Amniotic stem cell (primary cell): ENCODE measurements at regions not wholly inside any gene's neighbourhood (a gene's known extent, or its start where the extent isn't known, plus 50 kb on each side); places are given as distances from the start of the nearest gene placed in this dataset.

Source experiments
- DNase-seq: peaks from one replicate; lab custom pipeline; 2025; lab: John Stamatoyannopoulos, UW

- no peak for DNase-seq
Observed at GRCh38 chr15:68500363-68501258, 68.6 kb upstream of the ITGA11 start.

- no peak for DNase-seq
Observed at GRCh38 chr15:68501259-68501591, 69.3 kb upstream of the ITGA11 start.

GRCh38 chr15:68501616-68502015 lies 69.7 kb upstream of the ITGA11 start:
- no peak for DNase-seq

GRCh38 chr15:68502398-68502901 lies 70.5 kb upstream of the ITGA11 start:
- no peak for DNase-seq

DNA sequence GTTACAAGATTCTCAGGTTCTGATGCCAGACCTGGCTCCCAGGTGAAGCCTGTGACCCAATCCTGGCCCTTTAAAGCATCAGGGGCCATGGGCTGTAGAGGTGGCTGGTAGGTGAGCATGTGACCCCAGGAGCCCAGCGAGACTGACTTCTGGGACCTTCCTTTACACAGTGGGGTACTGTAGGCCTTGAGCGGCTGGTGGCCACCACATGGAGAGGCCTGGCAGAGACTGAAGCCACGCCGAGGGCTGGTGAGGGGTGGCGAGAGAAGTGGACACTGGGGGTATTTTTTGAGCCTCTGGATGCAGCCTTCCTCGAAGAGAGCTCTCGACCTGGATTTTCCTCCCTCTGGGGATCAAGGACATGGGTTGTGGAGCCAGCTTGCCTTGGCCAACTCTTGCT lies 71.2 kb upstream of the ITGA11 start:
- no peak for DNase-seq

DNA sequence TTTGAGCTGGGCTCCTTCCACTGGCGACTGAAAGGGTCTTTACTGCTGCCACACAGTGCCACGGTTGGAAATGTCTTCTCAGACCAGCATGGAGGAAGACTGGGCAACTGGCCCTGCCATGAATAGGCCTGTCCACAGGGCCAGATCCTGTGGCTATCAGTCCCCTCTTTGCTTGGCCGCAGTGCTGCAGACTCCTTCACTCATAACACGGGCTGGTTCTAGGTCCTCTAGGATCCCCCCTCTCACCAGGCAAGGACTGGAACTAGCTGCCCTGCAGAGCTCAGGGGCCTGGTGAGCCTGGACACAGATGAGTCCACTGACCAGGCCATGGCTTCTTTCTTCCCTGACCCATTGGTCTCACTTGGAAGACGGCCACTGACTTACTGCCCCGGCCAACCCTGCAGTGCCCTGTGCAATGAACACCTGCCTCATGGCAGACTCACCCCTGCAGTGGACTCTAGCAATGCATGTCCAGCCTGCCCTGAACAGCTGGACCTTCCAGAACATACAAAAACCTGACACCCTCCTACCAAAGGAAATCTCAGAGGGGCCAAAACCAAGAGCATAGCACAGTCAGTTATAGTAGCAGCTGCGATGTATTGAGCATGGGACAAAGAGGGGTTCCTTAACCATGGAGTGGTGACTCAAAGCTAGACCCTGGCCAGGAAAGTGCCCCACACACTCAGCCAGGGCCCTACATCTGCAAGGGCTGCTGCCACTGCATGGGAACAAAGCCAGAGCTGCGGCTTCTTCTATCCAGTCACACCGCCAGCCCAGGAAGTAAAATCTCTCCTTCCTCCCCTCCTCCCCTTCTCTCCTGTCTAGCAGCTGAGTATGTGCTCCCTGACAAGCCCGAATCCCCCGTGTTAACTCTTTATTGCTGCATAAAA lies 72.1 kb upstream of the ITGA11 start:
- no peak for DNase-seq

DNA sequence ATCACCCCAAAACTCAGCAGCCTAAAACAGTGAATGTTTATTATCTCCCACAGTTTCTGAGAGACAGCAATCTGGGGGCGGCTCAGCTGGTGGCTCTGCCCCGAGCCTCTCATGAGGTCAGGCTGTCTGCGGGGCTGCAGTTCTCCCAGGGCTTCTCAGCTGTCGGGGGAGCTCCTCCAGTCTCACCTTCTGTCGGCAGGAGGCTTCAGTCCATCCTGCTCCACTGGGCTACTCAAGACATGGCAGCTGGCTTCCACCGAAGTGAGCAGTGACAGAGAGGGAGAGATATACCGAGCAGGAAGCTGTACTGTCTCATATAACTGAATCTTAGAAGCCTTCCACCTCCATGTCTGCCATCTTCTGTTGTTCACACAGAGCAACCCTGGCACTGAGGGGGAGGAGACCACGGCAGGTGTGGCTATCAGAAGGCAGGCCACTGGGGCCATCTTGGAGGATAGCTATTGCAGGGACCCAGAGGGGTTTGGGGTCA lies 72.8 kb upstream of the ITGA11 start:
- no peak for DNase-seq

GRCh38 chr15:68506071-68506470 lies 72.7 kb upstream of the CORO2B start:
- DNase-seq = no peak

DNA sequence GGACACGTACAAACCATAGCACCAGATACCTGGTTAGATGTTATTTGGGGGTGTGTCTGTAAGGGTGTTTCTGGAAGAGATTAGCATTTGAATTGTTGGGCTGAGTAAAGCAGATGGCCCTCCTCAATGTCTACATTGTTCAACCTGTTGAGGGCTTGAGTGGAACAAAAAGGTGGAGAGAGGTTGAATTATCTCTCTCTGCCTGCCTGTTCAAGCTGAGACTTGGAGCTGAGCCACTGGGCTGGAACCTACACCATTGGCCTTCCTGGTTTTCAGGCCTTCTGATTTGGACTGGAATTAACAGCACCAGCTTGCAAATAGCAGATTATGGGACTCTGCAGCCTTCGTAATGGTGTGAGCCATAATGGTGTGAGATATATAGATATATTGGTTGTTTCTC lies 71.3 kb upstream of the CORO2B start:
- no peak for DNase-seq

- no peak for DNase-seq
Observed at GRCh38 chr15:68508485-68509189, 70.2 kb upstream of the CORO2B start.

DNA sequence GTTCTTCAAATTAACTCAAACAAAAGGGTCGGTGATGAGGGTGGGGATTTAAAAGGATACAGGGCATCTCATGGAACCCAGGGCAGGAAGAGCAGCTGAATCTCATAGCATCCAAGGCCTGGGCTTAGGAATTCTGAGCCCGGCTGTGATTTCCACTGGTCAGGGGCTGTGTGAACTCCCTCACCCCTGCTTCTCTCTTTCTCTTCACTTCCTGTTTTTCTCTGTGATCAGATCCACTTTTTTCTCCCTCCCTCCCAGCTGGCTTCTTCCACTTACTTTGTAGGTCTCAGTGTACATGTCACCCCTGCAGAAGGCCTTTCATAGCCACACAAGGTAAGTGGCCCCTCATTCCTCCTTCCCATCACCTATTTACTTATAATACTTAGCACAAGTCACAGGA lies 68.2 kb upstream of the CORO2B start:
- DNase-seq = no peak

DNA sequence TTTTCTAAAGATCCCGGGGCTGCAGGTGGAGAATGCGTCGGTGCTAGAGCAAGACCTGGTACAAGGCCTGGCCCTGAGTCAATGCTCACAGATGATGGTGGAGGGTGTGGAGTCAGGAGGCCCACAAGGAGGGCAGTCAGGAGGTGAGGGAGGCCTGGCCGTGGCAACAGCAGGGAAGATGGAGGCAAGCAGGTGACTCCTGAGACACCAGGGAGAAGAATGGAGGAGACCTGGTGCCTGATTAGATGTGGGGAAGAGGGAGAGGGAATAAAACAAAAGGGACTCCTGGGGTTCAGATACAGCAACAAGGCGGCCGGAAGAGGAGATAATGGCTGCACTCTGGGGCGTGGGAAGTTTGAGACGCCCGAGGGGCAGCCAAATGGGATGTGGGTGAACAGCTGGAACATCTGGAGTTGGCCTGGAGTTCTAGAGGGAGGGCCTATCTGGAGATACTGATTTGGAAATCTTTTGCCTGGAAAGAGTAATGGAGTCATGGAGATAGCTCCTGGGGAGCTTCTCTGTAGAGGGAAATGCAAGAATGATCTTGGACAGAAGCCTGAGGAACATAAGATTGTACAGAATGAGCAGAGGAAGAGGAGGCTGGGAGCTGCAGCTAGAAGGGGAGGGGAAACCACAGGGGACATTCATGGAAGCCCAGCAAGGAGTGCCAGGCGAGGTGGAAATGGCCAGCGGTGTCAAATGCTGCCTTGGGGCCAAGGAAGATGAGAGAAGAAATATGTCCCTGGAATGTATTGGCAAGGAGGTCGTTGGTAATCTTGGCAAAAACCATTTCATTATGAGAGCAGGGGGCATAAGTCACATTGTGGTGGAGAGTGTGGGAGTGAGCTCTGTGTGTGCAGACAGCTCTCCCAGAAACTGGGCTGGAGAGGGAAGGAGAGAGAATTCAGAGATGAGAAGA lies 67.5 kb upstream of the CORO2B start:
- DNase-seq = no peak

DNA sequence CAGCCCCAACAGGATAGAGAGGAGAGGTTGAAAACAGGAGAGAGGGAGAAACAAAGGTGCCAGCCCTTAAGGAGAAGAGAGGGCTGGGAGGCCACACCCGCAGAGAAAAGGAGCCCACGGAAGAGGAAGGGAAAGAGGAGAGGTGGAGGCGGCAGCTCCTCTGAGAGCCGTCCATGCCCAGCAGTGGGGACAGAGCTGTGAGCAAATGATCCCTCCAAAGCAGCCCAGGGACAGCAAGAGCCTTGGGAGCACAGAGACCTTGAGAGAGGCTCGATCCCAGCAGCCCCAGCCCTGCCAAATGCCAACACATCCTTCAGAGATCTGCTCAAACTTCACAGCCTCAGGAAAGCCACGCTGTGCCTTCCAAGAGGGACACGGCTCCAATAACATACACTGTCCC lies 66.7 kb upstream of the CORO2B start:
- no peak for DNase-seq

- no peak for DNase-seq
Observed at GRCh38 chr15:68512598-68512997, 66.2 kb upstream of the CORO2B start.

DNA sequence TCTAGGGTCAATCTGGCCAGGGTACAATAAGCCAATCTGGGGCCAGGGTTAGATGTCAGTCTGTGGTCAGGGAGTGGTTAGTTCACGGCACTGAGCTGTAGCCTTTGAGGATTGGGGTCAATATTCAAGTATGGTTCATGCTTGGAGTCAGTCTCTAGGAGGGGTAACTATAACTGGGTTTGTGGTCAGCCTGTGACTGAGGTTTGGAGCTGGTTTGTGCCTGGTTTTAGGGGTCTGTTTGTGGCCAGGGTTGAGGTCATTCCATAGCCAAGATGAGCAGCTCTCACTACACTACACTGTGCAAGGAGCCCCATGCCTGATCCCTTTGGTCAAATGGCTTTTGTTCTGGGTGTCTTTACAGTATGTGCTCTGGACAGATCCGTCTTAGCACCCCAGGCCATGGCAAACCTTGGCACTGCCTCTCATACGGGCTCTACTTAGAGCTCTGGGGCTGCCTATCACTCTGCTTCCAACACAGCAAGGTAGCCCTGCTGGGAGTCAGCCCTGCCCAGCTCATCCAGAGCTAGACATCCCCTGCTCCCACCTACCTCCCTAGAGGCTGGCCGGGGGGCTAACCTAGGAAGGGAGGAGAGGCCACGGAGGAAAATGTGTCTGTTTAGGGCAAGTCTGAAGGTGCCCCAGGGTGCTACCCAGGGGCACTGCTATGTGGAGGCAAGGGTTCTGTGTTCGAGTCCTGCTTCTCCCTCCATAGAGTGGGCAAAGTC lies 63.3 kb upstream of the CORO2B start:
- DNase-seq = no peak

- DNase-seq = no peak
Observed at GRCh38 chr15:68517285-68517761, 61.5 kb upstream of the CORO2B start.

- DNase-seq = no peak
Observed at GRCh38 chr15:68518046-68518445, 60.7 kb upstream of the CORO2B start.

DNA sequence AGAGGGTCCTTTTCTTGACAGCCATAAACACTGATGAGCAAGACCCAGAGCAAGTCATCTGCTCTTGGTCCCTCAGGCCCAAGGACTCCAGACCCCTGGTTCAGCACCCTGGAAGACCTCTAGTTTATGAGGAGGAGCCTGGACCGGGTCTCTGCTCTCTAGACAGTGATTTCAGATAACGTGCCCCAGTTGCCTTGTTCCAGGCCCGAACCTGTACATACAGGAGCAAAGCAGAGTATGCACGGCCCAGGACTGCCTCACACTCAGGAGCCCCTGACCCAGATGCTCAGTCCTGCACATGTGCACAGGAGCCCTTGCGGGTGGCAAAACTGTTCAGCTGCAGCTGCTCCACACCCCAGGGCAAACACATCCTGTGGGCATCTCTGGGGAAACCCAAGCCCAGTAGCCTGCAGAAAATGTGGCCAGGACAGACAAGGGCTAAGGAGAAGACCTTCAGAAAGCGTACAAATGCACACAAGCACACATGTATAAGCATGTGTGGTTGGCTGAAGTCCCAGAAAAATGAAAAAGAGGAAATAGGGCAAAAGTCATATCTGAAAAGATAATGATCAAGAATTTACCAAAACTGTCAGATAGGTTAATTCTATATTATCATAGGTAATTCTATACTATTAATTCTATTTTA lies 59.9 kb upstream of the CORO2B start:
- no peak for DNase-seq

DNA sequence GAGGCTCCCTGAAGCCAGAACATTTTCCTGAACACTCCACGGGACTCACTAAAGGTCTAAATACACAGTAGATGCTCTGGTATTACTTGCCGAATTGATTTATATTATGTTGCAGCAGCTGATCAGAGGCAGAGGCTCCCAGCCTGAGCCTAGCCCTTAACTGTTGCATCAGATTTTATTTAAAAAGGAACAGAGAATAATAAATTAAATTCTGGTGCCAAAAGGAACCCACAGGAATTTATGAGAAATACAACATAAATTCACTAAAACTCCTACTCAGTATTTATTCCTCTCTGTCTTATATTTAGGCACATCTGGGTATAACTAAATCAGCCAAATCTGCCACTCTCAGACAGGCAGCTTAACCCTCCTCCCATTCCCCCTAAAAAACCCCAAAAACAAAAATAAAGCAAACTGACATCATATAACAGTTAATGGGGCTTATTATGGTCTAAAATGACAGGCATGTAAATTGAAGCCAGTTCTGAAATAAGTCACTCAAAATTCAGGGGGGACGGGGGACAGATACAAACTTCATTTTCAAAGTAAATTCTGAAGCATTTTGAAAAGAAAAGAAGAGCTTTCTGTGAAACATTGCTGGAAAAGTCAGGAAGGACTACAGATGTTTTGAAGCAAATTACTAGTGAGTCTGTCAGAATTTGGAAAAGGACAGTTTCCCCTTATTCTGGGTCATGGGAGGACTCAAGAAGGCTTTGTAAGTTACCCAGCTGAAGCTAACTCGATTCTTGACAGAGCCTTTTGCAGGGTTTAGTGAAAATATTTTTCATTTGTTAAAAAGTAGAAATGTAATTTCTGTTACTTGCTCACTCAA lies 53.8 kb upstream of the CORO2B start:
- no peak for DNase-seq
